GM19238 (cell line): ENCODE measurements at regions not wholly inside any gene's neighbourhood (a gene's known extent, or its start where the extent isn't known, plus 50 kb on each side); places are given as distances from the start of the nearest gene placed in this dataset.
"Not testable (repeated sequence)": the region's sequence is repeated elsewhere in the genome, so short reads cannot be mapped to it uniquely, and the experiment has no call there.

ENCODE experiments used
- DNase-seq: peaks from one replicate; pipeline ENCODE4 v3.0.0; 2011; ENCODE audit warnings: low spot score; ENCODE audit not compliant: insufficient read length

GRCh38 chr17:72175787-72176515 is 55.1 kb downstream of the SOX9 start:
- no peak for DNase-seq

GRCh38 chr17:72176516-72176851 is 55.7 kb downstream of the SOX9 start:
- DNase-seq, result no peak

DNA sequence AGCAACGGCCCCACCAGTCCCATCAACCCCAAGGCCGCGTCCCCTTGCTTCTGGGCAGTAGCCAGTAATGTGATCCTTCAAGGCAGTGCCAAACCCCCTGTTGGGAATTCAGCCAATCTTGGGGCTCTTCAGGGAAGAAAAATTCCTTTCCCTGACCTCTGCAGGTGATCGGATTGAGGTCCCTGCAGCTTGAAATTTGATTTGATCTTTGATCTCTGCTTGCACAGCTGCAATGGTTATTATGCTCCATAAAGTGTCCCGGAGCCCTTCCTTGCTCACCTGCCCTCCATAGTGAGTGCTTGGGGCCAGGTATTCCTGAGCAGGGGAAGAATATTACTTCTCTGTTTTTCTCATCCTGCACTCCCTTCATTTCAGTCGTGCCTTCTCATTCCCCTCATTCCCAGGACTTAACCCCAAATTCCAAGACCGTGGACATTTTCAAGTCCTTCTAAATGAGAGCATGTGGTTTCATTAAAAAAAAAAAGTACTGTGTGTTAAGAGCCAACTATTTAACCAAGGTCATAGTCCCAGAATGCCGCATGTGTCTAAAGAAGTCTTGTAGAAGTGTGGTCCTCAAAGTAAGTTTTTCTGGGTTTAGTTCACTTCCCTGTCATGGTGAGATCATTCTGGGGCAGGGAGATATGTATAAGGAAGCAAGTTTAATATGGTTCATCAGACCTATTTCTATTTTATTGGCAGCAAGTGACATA is 56.3 kb downstream of the SOX9 start:
- DNase-seq, result no peak

GRCh38 chr17:72177738-72178137 is 56.9 kb downstream of the SOX9 start:
- DNase-seq, result no peak

DNA sequence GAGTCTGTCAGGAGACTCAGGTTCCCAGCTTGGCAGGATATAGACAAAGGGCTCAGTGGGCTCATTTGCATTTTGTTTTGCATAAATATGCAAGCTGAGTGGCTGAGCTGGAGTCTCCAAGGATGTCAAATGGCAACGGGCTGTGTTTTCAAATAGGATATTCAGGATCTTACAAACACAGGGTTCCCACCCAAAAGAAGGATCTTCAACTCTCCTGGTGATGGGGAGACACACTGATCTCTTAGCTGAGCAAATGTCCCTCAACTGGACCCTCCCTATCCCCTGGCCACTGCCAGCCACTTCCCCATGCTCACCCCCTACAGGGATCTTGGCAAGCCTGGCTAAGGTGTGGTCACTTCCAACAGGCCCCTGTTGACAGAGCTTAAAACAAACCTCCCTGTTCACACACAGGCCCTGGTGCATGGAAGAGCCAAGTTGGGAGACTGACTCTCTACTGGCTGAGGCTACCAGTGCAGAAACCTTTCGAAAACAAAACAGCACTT is 61.6 kb downstream of the SOX9 start:
- no peak for DNase-seq

DNA sequence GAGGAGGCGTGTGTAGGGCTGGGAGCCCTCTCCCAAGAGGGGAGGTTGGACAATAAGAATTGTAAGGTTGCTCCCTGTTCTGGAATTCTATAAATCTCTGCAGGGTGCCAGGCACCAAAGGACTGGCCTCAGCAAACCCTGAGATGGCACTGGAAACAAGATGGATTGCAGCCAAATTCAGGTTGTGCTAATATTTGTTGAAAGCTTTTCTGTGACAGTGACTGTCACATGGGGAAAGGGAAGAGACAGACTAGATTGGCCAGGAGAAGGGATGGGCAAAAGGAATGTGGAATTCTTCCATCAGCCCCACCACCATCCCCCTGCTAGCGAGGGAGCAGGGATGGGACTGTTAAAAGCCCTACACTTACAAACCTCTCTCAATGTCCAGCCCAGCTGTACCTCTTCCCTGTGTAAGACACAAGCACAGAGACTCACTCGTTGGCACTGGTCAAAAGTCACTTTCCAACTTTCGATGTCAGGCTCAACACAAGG is 62.4 kb downstream of the SOX9 start:
- no peak for DNase-seq

GRCh38 chr17:72184805-72185204 is 64.0 kb downstream of the SOX9 start:
- DNase-seq, result no peak

GRCh38 chr17:72185564-72185963 is 64.7 kb downstream of the SOX9 start:
- DNase-seq, result no peak

- DNase-seq, result no peak
Observed at GRCh38 chr17:72187556-72187955, 66.7 kb downstream of the SOX9 start.

- DNase-seq, result no peak
Observed at GRCh38 chr17:72188801-72189200, 68.0 kb downstream of the SOX9 start.

DNA sequence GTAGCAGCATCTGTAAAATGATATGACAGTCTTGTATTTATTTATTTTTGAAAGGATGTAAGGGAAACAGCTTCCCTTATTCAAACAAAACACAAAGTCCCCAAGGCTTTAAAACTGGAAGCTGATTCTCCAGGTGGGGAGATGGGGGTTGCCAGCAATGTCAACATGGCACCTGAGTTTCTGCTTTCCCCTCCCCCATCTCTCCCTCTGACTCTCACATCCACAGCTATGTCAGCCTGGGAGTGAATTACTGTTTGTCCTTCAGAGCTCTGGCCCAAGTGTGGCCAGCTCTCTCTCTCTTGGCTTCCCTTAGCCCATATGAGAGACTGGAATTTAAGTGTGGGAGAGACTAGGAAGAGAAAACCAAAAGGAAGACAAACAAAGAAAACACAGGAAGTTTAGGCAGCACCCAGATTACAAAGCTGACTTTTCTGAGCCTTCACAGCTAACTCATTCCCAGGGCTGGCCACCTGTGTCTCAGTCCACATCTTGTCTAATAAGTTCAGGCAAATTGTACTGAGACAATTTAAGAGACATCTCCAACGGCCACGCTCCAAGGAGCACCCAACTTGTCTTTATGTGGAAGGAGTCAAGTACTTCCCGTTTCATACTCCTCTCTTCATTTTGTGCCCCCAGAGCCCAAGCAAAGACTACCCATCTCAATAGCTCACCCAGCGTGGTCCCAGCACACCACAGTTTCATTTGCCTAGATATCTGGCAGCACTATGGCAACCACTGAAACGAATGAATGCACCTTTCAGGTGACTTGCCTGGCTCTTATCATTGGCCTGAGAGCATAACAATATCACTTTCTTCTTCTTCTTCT is 69.2 kb downstream of the SOX9 start:
- no peak for DNase-seq

GRCh38 chr17:72191356-72191755 is 70.5 kb downstream of the SOX9 start:
- DNase-seq, result no peak

- DNase-seq, result no peak
Observed at GRCh38 chr17:72191921-72192799, 71.3 kb downstream of the SOX9 start.

- DNase-seq, result no peak
Observed at GRCh38 chr17:72192800-72193192, 72.0 kb downstream of the SOX9 start.

DNA sequence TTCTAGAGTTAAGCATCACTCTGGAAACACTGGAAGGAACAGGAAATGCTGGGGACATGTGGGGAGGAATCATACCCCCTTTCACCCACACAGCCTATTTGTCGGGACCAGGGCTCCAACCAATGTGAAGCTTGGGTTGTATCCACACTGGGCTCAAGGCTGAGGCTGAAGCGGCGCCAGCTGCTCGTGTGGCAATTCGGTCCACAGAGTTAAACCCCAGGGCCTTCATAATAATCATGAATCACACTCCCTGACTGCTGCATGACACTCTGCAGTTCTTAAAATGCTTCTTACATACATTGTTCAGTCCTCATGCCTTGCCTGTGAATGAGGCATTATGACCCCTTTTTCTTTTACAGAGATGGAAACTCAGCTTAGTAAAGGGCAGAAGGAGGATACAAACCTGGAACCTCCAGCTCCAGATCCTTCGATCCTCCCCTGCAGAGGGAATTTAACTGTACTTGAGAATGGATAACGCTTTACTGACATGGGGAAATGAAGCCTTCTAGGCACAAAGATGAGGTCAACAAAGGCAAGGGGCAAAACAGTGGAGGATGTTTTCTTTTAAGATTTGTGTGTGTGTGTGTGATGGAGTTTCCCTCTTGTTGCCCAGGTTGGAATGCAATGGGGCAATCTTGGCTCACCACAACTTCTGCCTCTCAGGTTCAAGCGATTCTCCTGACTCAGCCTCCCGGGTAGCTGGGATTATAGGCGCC is 72.7 kb downstream of the SOX9 start:
- no peak for DNase-seq

- not testable (repeated sequence) for DNase-seq
Observed at GRCh38 chr17:72194107-72194440, 73.3 kb downstream of the SOX9 start.

DNA sequence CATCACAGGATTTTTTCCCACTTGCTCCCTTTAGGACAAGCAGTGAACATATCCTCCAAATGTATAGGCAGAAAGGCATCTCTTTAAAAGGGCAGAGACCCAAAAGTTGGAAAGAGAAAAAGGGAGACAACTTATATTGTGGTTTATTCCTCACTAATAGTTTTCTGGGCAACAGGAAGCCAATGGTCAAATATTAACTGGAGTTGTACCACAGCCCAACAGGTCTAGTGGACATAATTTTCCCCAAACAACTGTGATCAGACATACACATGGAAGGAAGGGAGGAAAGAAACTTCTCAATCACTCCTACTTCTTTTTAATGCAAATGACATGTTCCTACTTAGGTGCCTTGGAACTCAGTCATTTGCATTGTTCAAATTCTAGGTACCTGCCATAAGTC is 78.4 kb downstream of the SOX9 start:
- no peak for DNase-seq

DNA sequence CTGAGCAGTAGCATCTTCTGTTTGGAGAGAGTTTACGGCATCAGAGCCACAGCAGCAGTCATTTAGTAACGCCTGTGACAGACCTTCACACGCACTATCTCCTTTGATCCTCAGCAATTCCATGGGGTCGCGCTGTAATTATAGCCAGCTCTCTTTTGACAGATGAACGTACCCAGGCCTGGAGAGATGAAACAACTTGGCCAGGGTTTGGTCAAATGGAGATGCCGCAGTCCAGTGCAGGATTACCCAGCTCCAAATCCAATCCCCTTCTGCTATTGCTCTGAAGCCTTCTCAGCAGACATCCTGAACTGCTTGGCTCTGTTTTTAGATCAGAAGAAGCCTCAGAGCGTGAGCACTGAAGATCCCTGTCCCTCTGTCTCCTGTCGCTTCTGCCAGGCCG is 83.9 kb downstream of the SOX9 start:
- no peak for DNase-seq

DNA sequence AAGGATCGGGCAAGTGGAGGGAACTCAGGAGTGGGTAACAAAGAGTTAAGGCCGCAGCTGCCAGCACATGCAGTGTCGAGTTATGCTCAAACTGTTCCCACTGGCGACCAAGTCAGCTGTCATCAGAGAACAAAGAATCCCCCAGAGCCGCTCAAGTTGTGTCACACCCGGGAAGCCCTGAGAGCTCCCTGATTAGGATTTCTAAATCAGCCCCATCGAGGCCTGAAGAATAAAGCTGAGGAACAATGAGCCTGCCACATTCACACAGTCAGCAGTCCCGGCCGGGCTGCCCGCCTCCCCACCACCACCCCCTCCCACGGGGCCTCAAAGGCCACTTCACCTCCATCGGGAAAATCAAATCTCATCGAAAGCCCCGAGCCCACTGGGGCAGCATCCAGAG is 84.5 kb downstream of the SOX9 start:
- no peak for DNase-seq

DNA sequence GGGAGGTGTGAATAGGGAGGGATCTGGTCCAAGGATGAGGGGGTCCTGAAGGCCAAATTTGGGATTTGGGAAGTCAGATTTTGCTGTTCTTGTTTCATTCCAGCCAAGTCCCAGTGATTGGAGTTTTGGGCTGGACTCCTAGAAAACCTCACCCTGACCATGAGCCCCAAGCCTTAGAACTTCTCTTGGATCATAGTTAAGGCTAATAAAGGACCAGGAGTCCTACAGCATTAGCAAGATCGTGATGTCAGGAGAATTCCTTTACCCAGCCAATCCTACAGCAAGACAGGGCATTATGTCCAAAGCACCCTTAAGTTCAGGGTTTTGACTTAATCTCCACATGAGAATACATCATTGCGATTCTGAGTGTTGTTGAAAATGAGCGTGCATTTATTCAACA is 85.0 kb downstream of the SOX9 start:
- no peak for DNase-seq

DNA sequence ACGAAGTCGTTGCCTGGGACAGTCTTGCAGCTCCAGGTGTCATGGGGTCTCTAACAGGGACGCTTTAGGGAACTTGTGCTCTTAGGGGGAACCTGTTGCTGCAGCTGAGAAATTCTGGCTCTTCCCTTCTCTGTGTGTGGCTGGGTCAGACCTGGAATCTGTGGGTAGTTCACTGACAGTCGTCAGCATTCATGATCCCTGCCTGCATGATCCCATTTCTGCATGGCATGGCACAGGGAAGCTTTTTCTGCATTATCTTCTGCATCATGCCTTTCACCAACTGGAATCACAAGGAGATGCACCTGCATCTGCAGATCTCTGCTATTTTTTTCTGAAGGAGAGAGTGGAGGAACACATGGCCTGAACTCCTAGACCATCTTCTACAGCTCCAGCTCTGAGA is 85.6 kb downstream of the SOX9 start:
- DNase-seq, result no peak
